Medulla oblongata (tissue), 1 donor: ENCODE measurements at regions not wholly inside any gene's neighbourhood (a gene's known extent, or its start where the extent isn't known, plus 50 kb on each side); places are given as distances from the start of the nearest gene placed in this dataset.
"Not testable (repeated sequence)": the region's sequence is repeated elsewhere in the genome, so short reads cannot be mapped to it uniquely, and the experiment has no call there.

ENCODE experiments used
- DNase-seq: peaks from one replicate; pipeline ENCODE4 v3.0.0-alpha.2; 2015; ENCODE audit errors: extremely low spot score

DNA sequence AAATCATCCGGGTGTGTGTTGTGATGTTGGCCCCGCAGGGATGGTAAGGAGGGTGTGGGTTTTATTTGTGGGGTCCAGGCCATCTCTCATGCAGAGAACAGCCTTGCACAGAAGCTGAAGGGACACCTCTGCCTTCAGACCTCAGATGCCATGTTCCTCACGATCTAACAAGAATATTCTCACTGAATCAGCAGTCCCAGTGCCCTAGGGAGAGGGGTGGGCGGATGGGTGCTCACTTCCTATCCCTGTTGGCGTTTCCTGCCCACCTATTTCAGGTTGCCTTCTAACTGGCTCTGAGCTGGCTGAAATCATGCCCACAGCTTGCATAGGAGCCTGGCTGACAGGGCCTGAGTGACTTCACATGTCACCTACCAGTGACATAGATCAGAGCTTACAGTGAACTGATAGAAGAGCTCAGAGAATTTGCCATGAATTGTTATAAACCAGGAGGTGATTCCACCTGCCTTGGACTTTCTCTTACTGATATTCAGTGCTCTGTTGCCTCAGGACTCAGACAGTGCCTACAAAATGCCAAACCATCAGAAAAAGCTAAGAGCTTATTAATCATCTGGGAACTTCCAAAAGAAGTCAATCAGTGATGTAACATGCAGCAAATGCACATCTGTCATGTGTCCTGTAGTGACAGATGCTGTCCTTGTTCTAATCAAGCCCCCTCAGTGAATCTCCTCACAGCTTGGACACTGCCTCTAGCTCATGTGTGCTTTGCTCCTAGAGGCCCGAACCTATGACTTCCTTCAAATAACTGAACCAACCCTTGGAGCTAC is 186.8 kb upstream of the ADRA1D start:
- DNase-seq: no peak

DNA sequence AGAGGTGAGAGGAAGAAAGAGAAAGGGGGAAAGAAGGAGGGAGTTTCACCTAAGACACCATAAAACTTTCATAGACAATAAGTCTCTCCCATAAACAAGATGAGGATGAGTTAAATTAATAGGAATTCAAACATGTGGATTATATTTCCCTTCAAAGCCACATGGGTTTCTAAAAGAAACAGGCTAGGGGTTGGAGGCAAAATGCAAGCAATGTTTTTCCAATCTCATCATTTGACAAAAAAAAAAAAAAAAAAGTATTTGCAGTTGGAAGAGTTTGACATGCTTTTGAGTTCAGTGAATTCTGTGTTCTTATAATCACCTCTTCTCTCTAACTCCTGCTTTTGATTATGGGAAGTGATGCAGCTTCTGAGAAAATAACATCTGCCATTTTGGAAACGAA is 186.1 kb upstream of the ADRA1D start:
- DNase-seq: no peak

DNA sequence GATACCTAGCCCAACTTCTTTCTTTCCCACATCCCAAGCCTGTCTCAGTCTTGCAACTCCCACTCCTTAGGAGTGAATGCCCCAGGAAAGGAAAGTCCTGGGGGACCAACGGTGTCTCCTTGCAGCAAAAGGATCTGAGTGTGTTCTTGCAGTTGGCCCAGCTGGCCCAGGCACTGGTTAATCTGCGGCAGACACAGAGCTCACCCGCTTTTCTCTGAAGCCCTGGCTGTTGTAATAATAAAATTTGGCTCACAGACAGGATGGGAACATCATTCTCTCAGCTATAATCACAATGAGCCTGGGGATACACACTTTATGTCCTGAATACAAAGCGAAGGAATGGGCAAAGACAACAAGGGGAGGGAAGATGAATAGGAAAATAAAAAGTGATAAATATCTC is 185.6 kb upstream of the ADRA1D start:
- DNase-seq: no peak

DNA sequence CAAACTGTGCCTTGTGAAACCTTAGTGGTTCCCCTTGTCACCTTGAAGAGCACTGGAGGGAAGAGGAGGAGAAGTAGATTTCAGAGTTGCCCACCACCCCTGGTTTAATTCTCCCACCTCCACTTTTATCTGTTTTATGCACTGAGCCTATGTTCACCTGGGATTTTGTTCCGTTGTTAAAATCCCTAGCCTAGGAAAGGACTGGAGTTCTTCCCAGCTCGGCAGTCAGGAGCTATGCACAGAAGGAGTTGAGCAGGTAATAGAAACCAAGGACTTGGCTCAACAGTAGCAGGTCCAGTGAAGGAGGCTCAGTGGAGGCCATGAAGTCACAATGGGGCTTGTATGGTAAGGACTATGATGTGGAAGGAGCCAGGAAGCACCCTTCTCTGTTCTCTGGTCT is 182.4 kb upstream of the ADRA1D start:
- no peak for DNase-seq

DNA sequence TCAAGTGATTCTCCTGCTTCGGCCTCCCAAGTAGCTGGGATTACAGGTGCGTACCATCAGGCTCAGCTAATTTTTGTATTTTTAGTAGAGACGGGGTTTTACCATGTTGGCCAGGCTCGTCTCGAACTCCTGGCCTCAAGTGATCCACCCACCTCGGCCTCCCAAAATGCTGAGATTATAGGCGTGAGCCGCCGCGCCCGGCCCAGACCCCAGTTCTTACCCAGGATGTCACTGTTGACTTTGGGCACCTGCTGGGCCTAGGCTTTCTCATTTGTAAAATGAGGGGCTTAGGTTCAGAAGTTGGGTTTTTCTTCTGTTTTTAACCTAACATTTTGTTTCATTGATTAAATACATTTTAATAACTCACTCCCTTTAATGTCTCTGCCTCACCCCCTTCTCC is 181.7 kb upstream of the ADRA1D start:
- not testable (repeated sequence) for DNase-seq

DNA sequence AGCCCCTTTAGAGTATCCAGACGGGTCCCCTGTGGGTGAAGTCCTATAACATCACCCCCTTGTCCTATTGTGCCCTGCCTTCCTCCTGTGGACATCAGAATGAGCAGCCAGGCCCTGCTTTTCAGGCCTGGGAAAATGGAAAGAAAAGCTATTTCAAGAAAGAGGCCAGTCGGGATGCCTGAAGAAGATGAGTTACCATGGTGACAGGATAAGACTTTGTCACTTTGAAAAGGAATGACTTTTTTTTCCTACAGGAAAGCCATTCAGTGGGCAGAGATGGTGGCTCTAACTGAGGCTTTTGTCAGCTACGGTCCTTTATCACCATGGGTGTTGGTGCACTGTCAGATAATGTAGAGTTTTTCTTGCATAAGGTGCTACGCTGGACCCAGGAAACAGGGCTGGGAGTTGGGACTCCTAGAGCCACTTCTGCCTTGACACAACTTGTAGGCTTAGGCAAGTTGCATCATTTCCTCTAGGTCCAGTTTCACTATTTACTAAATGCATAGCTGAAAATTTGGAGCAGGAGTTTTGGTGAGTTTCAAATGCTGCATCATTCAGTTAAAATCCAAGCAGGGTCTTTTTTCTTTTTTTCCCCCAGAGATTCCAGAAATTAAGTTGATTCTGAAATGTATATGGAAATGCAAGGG is 179.0 kb upstream of the ADRA1D start:
- no peak for DNase-seq

DNA sequence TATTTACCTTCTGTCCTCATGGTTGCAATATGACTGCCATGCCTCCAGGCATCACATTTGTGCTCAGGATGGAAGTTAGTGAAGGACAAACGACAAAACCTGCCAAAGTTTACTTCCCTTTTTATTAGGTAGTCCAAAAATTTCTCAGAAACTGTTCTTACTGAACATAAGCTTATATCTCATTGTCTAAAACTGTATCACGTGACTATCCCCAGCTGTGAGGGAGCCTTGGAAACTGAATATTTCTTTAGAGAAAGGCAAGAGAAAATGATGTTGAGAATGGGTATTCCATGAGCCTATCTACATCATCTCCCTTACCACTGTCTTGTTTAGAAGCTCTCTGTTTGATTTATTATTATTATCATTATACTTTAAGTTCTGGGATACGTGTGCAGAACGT is 169.1 kb upstream of the ADRA1D start:
- DNase-seq: no peak

DNA sequence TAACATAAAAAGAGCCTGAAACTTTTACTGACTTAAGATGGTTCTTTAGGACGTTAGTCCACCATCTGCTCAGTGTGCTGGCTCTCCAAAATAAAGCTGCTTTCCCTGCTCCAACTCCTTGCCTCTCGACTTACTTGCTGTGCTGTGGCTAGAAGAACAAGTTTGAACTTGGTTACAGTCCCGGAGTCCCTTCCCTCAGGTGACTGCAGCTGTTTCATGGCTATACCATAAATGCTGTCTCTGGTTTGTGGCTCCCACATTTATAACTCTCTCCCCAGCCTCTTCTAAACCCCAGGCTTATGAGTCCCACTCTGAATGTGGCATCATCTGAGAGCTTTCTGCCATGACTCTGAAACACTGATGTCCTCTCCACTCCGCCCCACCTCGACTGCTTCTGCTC is 166.2 kb upstream of the ADRA1D start:
- DNase-seq: no peak

DNA sequence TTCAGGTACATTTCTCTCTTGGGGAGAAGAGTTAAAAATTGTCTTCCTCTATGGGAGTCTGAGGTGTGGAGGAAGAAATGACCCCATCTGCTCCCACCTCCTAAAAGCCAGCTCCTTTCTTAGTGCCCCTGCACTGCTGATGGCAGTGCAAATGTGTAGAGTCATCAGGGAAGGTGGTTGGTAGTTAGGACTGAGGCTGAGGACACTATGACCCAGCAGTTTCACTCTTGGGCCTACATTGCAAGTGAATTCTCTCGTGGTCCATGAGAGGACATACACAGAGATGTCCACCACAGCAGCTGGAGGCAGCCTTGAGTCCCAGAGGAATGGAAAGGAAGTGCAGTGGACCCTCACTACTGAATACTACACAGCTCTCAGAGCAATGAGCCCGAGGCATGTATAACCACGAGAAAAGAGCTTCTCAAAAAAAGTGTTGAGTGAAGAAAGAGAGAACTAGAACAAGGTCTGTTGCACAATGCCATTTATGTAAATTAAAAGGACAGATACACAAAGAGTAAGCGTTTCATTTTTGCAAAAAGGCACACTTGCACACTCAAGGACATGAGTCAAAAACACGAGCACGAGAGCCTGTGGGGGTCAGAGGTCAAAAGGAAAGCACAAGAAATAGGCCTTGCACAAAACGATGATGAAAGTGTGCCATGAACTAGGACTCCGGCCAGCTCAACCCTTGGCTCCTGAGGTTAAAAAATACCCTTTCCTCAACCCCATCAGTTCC is 164.4 kb upstream of the ADRA1D start:
- no peak for DNase-seq

DNA sequence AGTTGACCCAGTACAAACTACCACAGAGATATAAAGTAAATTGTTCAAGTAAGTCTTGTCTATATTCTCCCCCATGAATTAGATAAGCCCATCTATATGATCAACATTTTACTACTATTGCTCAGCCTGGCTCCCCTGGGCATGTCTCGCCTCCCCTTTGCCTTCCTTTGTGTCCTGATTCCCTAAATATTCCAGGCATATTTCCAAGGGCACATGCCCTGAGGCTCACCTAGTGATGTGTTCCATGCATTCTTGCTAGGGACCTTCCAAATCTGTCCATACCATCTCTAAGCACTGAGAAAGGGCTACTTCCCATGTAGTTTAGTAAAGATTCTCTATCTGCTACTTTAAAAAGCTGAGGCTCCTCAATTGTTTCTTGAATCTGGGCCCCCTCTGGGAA is 163.1 kb upstream of the ADRA1D start:
- DNase-seq: no peak

DNA sequence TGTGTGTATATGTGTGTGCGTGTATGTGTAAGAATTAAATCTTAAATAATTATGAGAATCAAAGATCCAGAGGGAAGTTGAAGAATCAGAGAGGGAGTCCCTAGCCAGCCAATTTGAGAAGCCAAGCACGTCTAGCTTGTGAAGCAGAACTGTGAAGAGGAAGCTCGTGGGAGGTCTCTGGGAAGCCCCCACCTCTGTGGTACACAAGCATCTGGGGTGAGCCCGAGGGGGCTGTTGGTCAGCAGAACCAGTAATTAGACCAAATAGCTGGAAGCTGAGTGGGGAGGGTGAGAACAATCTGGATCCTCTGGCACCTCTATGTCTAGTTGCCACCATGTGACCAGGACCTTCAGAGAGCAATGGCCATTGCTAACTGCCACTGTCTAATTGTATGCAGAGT is 162.7 kb upstream of the ADRA1D start:
- no peak for DNase-seq

DNA sequence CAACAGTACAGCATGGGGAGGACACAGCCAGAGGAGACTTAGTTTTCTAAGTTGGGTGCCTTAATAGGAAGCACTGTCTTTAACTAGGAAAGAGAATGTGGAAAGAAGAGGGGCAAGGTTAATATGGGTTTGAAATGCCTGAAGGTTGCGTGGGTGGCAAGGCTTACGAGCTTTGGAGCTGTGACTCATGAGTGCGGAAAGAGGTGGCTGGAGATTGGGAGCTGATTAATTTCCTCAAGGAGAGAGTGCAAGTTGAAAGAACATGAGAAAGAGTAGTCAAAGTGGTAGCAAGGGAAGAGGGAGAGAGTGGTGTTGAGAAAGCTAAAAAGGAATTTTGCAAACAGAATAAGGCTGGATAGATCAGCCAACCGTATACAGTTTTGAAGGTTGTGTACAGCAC is 157.5 kb upstream of the ADRA1D start:
- DNase-seq: no peak

DNA sequence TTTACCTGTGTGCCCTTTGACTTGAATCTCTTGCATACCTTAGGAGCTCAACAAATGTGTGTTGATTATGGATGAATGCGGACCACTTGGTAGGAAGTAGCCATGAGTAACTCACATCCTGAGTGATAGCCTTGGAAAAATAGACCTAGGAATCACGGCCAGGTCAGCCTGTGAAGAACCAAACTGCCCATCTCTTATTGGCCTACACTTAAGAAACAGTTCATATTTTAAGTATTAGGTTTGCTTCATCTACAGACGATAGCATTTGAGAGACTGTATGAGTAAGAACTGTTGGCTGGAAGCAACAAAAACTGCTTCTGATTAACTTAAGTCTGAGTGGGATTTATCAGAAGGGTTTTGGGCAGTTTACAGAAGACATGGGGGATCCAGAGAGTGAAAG is 152.5 kb upstream of the ADRA1D start:
- no peak for DNase-seq

DNA sequence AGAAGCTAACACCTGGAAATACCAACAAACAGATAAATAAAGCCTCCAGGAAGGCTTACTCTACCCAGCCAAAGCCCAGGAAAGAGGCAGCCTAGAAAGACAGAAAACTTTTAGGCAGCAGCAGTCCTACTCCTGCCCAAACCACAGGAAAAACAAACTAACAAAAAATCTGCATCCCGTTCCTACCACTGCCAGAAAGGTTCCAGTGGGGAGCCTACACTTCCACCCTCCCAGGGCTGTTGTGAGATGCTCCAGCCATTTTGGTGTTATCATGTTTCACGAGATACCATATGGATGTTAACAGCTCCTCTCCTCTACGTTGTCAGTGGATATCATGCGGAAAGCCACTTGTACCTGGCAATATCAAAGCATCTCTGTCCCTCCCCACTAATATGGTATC is 135.9 kb upstream of the ADRA1D start:
- no peak for DNase-seq

DNA sequence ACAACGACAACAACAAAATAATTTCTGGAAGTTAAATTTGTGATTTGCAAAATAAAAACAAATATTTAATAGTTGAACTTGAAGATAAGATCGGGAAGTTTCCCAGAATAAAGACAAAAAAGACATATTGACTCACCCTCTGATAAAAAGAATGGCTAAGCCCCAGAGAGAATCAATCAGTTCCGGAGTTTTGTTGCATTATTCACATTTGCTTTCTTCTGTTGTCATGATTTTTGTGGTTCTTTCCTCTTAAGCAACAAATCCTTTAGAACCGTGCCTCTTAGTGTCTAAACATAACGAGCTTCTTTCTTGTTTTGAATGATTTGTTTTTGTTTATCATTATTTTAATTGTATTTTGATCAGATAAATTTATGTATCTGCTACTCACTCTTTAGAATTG is 134.9 kb upstream of the ADRA1D start:
- no peak for DNase-seq

DNA sequence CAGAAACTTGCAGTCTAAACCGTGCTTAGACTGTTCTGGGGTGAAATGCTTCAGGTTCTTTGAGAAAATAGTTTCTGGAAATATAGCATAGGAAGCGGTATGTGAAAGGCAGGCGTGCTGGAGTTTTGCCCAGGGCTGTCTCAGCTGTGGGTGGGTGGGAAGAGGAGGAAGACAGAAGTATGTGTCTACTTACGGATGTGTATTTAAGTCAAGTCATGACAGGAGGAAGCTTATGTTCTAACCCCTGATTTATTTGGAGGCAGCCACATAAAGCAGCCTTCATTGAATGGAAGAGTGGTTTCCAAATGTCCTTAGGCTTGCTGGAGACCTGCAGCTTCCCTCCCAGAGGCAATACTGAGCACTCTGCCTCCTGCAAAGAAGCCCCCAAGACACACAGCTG is 126.8 kb upstream of the ADRA1D start:
- DNase-seq: no peak

DNA sequence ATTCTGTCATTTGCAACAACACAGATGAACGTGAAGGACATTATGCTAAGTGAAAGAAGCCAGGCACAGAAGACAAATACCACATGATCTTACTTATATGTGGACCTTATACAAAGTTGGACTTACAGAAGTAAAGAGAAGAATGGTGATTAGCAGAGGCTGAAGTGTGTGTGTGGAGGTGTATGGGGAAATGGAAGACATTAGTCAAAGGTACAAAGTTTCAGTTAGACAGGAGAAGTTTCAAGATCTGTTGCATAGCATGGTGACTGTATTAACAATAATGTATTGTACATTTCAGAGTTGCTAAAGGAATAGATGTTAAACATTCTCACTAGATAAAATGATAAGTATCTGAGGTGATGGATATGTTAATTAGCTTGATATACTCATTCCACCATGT is 124.4 kb upstream of the ADRA1D start:
- no peak for DNase-seq

DNA sequence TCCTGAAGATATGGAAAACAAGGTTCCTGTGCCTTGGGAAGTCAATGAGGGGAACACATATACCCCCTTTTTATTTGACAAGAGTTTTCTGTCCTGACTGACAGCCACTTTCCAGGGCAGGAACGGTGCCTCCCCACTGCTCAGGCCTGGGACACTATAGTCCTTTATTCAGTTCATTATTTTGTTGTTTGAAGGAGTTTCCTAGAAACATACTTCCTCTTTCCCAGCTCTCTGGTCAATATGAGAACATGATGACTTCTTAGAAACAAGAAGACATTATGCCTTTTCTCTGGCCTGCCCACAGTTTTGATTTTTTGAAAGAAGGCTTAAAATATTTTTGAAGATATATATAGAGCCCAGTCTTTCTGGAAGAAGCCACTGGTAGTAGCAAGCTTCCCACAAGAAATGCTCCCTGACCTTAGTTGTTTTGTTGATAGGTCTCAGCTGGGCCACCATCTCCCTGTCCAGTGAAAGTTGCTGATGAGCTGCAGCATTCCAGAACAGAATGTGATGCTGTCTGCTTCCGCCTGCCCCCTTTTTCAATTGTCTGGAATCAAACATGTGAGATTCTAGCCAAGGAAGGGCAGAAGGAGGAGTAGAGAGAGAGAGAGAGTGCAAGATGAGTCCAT is 122.7 kb upstream of the ADRA1D start:
- DNase-seq: no peak

DNA sequence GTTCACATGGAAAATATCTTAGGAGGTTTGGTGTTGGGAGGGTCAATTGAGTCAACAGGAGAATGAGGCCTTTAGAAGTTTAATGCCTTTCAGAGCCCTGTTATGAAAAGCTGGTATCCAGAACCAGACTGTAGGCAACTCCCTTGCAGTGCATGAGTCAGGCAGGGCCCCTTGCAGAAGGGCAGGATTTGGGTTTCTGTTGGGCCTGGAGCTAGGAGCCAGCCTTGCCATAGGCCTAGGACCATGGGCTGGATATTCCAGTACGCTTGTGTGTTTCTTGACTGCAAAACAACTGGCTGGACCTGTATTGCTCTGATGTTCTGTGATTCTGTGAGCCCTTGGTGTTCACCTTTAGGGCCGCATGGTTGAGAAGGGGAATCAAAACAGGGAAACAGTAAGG is 121.8 kb upstream of the ADRA1D start:
- no peak for DNase-seq

DNA sequence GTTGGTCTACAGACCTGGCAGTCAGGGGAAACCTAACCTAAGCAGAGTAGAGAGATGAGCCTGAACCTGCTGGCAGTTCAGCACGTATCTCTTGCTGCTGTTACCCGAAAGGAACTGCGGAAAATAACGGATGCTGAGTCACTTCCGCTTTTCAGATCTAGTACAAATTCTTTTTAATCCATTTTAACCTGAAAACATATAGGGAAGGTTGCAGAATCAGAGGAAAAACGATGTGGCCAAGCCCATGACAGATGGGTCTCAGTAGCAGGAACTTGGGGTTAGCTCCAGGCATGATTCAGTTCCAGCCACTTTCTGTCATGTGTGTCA is 120.7 kb upstream of the ADRA1D start:
- no peak for DNase-seq

DNA sequence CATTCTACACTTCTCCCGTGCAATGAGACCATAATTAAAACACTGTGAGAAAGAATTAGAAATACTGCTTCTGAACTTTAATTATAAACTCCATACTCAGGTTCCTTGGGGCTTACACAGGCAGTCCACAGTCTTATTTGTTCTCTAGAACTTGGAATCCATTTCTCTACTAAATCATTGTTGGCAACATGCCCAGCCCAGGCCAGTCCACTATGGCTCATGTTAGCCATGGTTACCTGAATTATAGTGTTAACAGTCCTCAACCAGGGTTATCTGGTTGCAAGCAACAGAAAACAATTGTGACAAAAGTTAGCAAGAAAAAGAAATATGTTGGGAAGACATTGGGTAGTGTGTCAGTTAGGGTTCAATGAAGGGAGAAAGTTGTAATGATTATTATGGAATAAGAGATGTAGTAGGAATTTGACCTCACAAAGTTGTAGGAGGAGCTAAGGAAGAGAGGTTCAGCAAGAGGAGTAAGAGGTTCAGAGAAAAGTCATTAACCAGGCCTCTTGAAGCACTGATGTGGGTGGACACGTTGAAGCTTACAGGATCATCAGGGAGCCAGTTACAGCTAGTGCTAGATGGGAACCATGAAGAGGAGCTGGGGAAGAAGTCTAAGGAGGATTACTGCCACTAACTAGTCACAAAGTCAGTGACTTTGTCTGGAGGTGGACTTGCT is 120.2 kb upstream of the ADRA1D start:
- no peak for DNase-seq

DNA sequence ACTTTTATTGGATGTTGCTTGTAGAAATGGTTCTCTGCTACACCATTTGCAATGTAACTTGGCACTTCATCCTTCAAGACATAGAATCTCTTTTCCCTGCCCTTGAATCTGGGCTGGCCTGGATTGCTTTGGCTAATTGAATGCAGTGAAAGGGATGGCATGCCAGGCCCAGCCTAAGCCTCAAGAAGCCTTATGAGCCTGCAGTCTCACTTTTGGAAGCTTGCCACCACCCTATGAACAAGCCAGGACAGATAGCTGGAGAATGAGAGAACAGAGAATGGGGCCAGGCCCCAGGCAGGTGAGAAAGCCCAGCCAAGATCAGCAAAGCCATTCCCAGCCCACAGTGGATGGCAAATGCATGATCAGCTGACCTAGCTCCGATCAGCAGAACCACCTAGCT is 117.0 kb upstream of the ADRA1D start:
- DNase-seq: no peak
